GM23338 (cell line): ENCODE measurements at regions not wholly inside any gene's neighbourhood (a gene's known extent, or its start where the extent isn't known, plus 50 kb on each side); places are given as distances from the start of the nearest gene placed in this dataset.

Experiments used
- ATAC-seq: fragments of 200-7000 bp; cut with Tn5 transposase; 3 replicates; pipeline ENCODE4 v1.9.1; 2020
- DNase-seq: peaks from one replicate; pipeline ENCODE4 v3.0.0-alpha.2; 2015; ENCODE audit warnings: low spot score
- H2AFZ ChIP-seq: fragments of 200-600 bp; sonication (generic); 2 replicates; pipeline ENCODE4 v1.8.0; 2016; ENCODE audit warnings: antibody characterized with exemption, mild to moderate bottlenecking, moderate library complexity
- H3F3A ChIP-seq: fragments of 200-600 bp; sonication (generic); replicated peaks from 2 replicates; pipeline ENCODE4 v1.8.0; 2017; ENCODE audit warnings: antibody characterized with exemption, mixed run types, low read depth
- H3K27ac ChIP-seq: fragments of 200-600 bp; sonication (generic); 2 replicates; pipeline ENCODE4 v1.6.1; 2016; ENCODE audit warnings: low read depth
- H3K27me3 ChIP-seq: fragments of 200-600 bp; sonication (generic); 2 replicates; pipeline ENCODE4 v1.8.0; 2016; ENCODE audit warnings: mild to moderate bottlenecking, mixed run types, moderate library complexity; ENCODE audit not compliant: insufficient read depth
- H3K36me3 ChIP-seq: fragments of 200-600 bp; sonication (generic); 2 replicates; pipeline ENCODE4 v1.8.0; 2016; ENCODE audit warnings: mild to moderate bottlenecking; ENCODE audit not compliant: insufficient read depth
- H3K4me1 ChIP-seq: fragments of 200-600 bp; sonication (generic); 2 replicates; pipeline ENCODE4 v1.8.0; 2016; ENCODE audit warnings: mild to moderate bottlenecking, moderate library complexity; ENCODE audit not compliant: insufficient read depth
- H3K4me2 ChIP-seq: fragments of 200-600 bp; sonication (generic); 2 replicates; pipeline ENCODE4 v1.7.1; 2017; ENCODE audit warnings: mixed run types
- H3K4me3 ChIP-seq: fragments of 200-600 bp; sonication (generic); 2 replicates; pipeline ENCODE4 v1.6.1; 2016; ENCODE audit warnings: mixed run types
- H3K79me2 ChIP-seq: fragments of 200-600 bp; sonication (generic); replicated peaks from 2 replicates; pipeline ENCODE4 v1.8.0; 2017; ENCODE audit warnings: mild to moderate bottlenecking; ENCODE audit not compliant: insufficient read depth
- H3K9me2 ChIP-seq: fragments of 200-600 bp; sonication (generic); 2 replicates; pipeline ENCODE4 v1.8.0; 2017; ENCODE audit not compliant: insufficient read depth
- H4K20me1 ChIP-seq: fragments of 200-600 bp; sonication (generic); replicated peaks from 2 replicates; pipeline ENCODE4 v1.8.0; 2017; ENCODE audit warnings: mild to moderate bottlenecking; ENCODE audit not compliant: insufficient read depth
- H3K27ac Mint-ChIP-seq: 2 replicates; pipeline ENCODE4 v1.8.0; 2020; ENCODE audit warnings: inconsistent platforms, mild to moderate bottlenecking, moderate library complexity, mixed read lengths
- H3K27me3 Mint-ChIP-seq: 3 replicates; pipeline ENCODE4 v1.8.0; 2022; ENCODE audit warnings: low read depth, mild to moderate bottlenecking, moderate library complexity, mixed read lengths, inconsistent platforms; ENCODE audit not compliant: insufficient read depth, poor library complexity
- H3K36me3 Mint-ChIP-seq: 3 replicates; pipeline ENCODE4 v1.8.0; 2021; ENCODE audit warnings: low read depth, mild to moderate bottlenecking, inconsistent platforms, moderate library complexity, mixed read lengths
- H3K4me1 Mint-ChIP-seq: 3 replicates; pipeline ENCODE4 v1.8.0; 2020; ENCODE audit warnings: mild to moderate bottlenecking, inconsistent platforms, mixed read lengths
- H3K4me3 Mint-ChIP-seq: 3 replicates; pipeline ENCODE4 v1.8.0; 2021; ENCODE audit warnings: moderate library complexity, mild to moderate bottlenecking, inconsistent platforms, mixed read lengths
- H3K9me3 Mint-ChIP-seq: 3 replicates; pipeline ENCODE4 v1.8.0; 2020; ENCODE audit warnings: moderate library complexity, mild to moderate bottlenecking, inconsistent platforms, mixed read lengths
- CREB1 ChIP-seq: fragments of 250-450 bp; sonication (Bioruptor Pico); IDR thresholded peaks from 2 replicates; pipeline ENCODE4 v1.5.0; 2020; ENCODE audit warnings: low read depth, mild to moderate bottlenecking, moderate library complexity
- CTCF ChIP-seq, 2 experiments: fragments of 200-600 bp in 1 of 2; sonication (generic) in 1 of 2; conservative IDR thresholded peaks; 2 replicates each; pipeline versions ENCODE4 v1.5.1 to v1.6.1; 2016 to 2017; ENCODE audit warnings: antibody characterized with exemption in 2 of 2, low read depth in 2 of 2, mild to moderate bottlenecking in 2 of 2, moderate library complexity in 1 of 2
- EZH2phosphoT487 ChIP-seq: fragments of 200-600 bp; sonication (generic); IDR thresholded peaks from one replicate; pipeline ENCODE4 v1.8.1; 2018; ENCODE audit warnings: antibody characterized with exemption; ENCODE audit not compliant: unreplicated experiment
- JUNB ChIP-seq: IDR thresholded peaks from one replicate; pipeline ENCODE4 v1.6.1; 2016; ENCODE audit warnings: antibody characterized with exemption; ENCODE audit not compliant: unreplicated experiment
- POLR2AphosphoS5 ChIP-seq: IDR thresholded peaks from 2 replicates; pipeline ENCODE4 v1.6.1; 2016; ENCODE audit warnings: antibody characterized with exemption, low read depth
- REST ChIP-seq: IDR thresholded peaks from one replicate; pipeline ENCODE4 v1.6.1; 2018; ENCODE audit warnings: antibody characterized with exemption; ENCODE audit not compliant: unreplicated experiment
- STAT1 ChIP-seq: IDR thresholded peaks from one replicate; pipeline ENCODE4 v1.6.1; 2016; ENCODE audit warnings: antibody characterized with exemption; ENCODE audit not compliant: unreplicated experiment
- ZNF462 ChIP-seq: fragments of 250-450 bp; sonication (Bioruptor Pico); IDR thresholded peaks from 2 replicates; pipeline ENCODE4 v1.5.0; 2020; ENCODE audit warnings: mild to moderate bottlenecking, moderate library complexity

GRCh38 chr10:21327289-21327993 is 198.0 kb downstream of the SKIDA1 start (continued):
- TF ChIP-seq ZNF462 (CRISPR knock-in tag) = no peak
- no peak for TF ChIP-seq CTCF (conservative IDR thresholded peaks at IDR 0.05; ENCODE audit: low read depth in 2 of 2)
- TF ChIP-seq STAT1 = no peak

- H3F3A ChIP-seq = peaks cover 16% of the 10 kb centered on the region; the same call in 1 of the 2 replicates
- no peak for DNase-seq
- no peaks in the 10 kb centered on the region for H3K9me2 ChIP-seq
- no peak overlapping the region for H3K4me2 ChIP-seq
- no peaks in the 10 kb centered on the region for H4K20me1 ChIP-seq
- no peaks in the 10 kb centered on the region for H3K27me3 ChIP-seq
- peaks cover 19% of the 10 kb centered on the region; the same call in 1 of the 2 replicates for H3K4me1 ChIP-seq
- Mint-ChIP-seq H3K36me3 (no peaks in the 10 kb centered on the region), H3K27me3 (peaks cover 9% of the 10 kb centered on the region), H3K9me3 (peaks cover 4% of the 10 kb centered on the region; the same call in 1 of the 3 replicates), H3K4me1 (peaks cover 12% of the 10 kb centered on the region; the same call in 2 of the 3 replicates), H3K27ac (no peak overlapping the region), H3K4me3 (no peak overlapping the region)
- ATAC-seq = no peak; the same call in 2 of the 3 replicates
- H3K79me2 ChIP-seq = no peaks in the 10 kb centered on the region
- H3K36me3 ChIP-seq = no peaks in the 10 kb centered on the region
- no peak overlapping the region for H3K4me3 ChIP-seq
- no peak overlapping the region; the same call in 1 of the 2 replicates for H3K27ac ChIP-seq
- H2AFZ ChIP-seq = peak overlapping the region; percentile 90
- TF ChIP-seq CREB1 (CRISPR knock-in tag) = no peak
- no peak for TF ChIP-seq EZH2phosphoT487
- no peak for TF ChIP-seq POLR2AphosphoS5
- TF ChIP-seq REST = no peak
- no peak for TF ChIP-seq CTCF (conservative IDR thresholded peaks at IDR 0.05; ENCODE audit: low read depth in 2 of 2)
- no peak for TF ChIP-seq STAT1
- no peak for TF ChIP-seq JUNB
Observed at GRCh38 chr10:21326594-21327288, 198.7 kb downstream of the SKIDA1 start.
